PC-9 (cell line): ENCODE measurements at regions not wholly inside any gene's neighbourhood (a gene's known extent, or its start where the extent isn't known, plus 50 kb on each side); places are given as distances from the start of the nearest gene placed in this dataset.

Experiments
- BruUV-seq: library from RNA; stranded (reverse); fragments of 400-500 nt; replicated peaks from 2 replicates; lab custom pipeline; 2021; lab: Mats Ljungman, UMichigan
- CTCF ChIA-PET: fragments of 300-600 bp; sonication (Branson Sonifier 250); formaldehyde crosslinking; loops from one replicate; lab custom pipeline; 2022; ENCODE audit warnings: antibody characterized with exemption; lab: Charles Lee
- POLR2A ChIA-PET: fragments of 300-600 bp; sonication (Branson Sonifier 250); formaldehyde crosslinking; loops from one replicate; lab custom pipeline; 2022; ENCODE audit warnings: antibody characterized with exemption; ENCODE audit not compliant: unreplicated experiment; lab: Charles Lee
- DNase-seq, 2 experiments: peaks; one replicate each; pipeline versions ENCODE4 v3.0.0 to v3.0.0-alpha.2; 2015 to 2022; ENCODE audit warnings: mixed read lengths in 1 of 2
- H2AFZ ChIP-seq: fragments of 200-600 bp; sonication (generic); 2 replicates; pipeline ENCODE4 v1.8.1; 2017; ENCODE audit warnings: antibody characterized with exemption
- H3F3A ChIP-seq: fragments of 200-600 bp; sonication (generic); 2 replicates; pipeline ENCODE4 v1.8.1; 2017; ENCODE audit warnings: antibody characterized with exemption, mild to moderate bottlenecking, low read depth; ENCODE audit not compliant: insufficient read depth
- H3K27ac ChIP-seq: fragments of 200-600 bp; sonication (generic); 2 replicates; pipeline ENCODE4 v1.6.1; 2016; ENCODE audit warnings: mixed run types
- H3K27me3 ChIP-seq: fragments of 200-600 bp; sonication (generic); 2 replicates; pipeline ENCODE4 v1.6.1; 2016; ENCODE audit warnings: low read depth, mixed run types; ENCODE audit not compliant: insufficient read depth
- H3K36me3 ChIP-seq: fragments of 200-600 bp; sonication (generic); 2 replicates; pipeline ENCODE4 v1.6.1; 2016; ENCODE audit warnings: low read depth, mixed run types
- H3K4me1 ChIP-seq: fragments of 200-600 bp; sonication (generic); replicated peaks from 2 replicates; pipeline ENCODE4 v1.6.1; 2016; ENCODE audit warnings: mixed run types; ENCODE audit not compliant: insufficient read depth
- H3K4me2 ChIP-seq: fragments of 200-600 bp; sonication (generic); 2 replicates; pipeline ENCODE4 v1.6.1; 2017; ENCODE audit warnings: mixed run types
- H3K4me3 ChIP-seq: fragments of 200-600 bp; sonication (generic); 2 replicates; pipeline ENCODE4 v1.6.1; 2016; ENCODE audit warnings: mixed run types
- H3K79me2 ChIP-seq: fragments of 200-600 bp; sonication (generic); 2 replicates; pipeline ENCODE4 v1.6.1; 2017; ENCODE audit warnings: low read depth, mixed run types
- H3K9me2 ChIP-seq: fragments of 200-600 bp; sonication (generic); 2 replicates; pipeline ENCODE4 v1.8.1; 2017; ENCODE audit warnings: mild to moderate bottlenecking; ENCODE audit not compliant: insufficient read depth
- H3K9me3 ChIP-seq: fragments of 200-600 bp; sonication (generic); 2 replicates; pipeline ENCODE4 v1.8.1; 2016; ENCODE audit warnings: low read depth; ENCODE audit not compliant: insufficient read depth
- H4K20me1 ChIP-seq: fragments of 200-600 bp; sonication (generic); 2 replicates; pipeline ENCODE4 v1.8.1; 2017; ENCODE audit not compliant: insufficient read depth
- CTCF ChIP-seq: fragments of 200-600 bp; sonication (generic); conservative IDR thresholded peaks from 2 replicates; pipeline ENCODE4 v1.6.1; 2017; ENCODE audit warnings: mixed run types, antibody characterized with exemption, mild to moderate bottlenecking, moderate library complexity
- EZH2 ChIP-seq: fragments of 200-600 bp; sonication (generic); IDR thresholded peaks from 2 replicates; pipeline ENCODE4 v1.8.0; 2017; ENCODE audit warnings: antibody characterized with exemption, low read depth
- intact Hi-C: fragments of 100-400 bp; cut with micrococcal nuclease; formaldehyde crosslinking; loops from one replicate; pipeline ENCODE4 v1.10.0; 2022; ENCODE audit not compliant: unreplicated experiment

- no peaks in the 10 kb centered on the region for H3F3A ChIP-seq
- no TSS peak for BruUV-seq
- CTCF ChIA-PET, result no interaction called here
- intact Hi-C loops, result no loop called here
- H3K4me3 ChIP-seq, result no peak overlapping the region
- no peak overlapping the region for H3K27ac ChIP-seq
- H2AFZ ChIP-seq, result no peak overlapping the region
- DNase-seq, result no peak
- H3K9me3 ChIP-seq, result no peaks in the 10 kb centered on the region
- no peaks in the 10 kb centered on the region for H3K79me2 ChIP-seq
- H3K36me3 ChIP-seq, result no peaks in the 10 kb centered on the region
- TF ChIP-seq EZH2, result no peak
- TF ChIP-seq CTCF, result no peak
- H3K27me3 ChIP-seq, result no peaks in the 10 kb centered on the region
- H3K9me2 ChIP-seq, result no peaks in the 10 kb centered on the region
- no peak overlapping the region for H3K4me2 ChIP-seq
- H4K20me1 ChIP-seq, result no peaks in the 10 kb centered on the region; the same call in 1 of the 2 replicates
- POLR2A ChIA-PET, result no interaction called here
- H3K4me1 ChIP-seq, result no peaks in the 10 kb centered on the region
These were observed 334.9 kb downstream of the SNAPC1 start for GRCh38 chr14:62097072-62097471.

- POLR2A ChIA-PET, result no interaction called here
These were observed 335.6 kb downstream of the SNAPC1 start for GRCh38 chr14:62097824-62098223.

GRCh38 chr14:62098357-62098756 lies 336.1 kb downstream of the SNAPC1 start:
- BruUV-seq, result no TSS peak
- Histone ChIP-seq H3K4me1 (no peaks in the 10 kb centered on the region), H4K20me1 (no peaks in the 10 kb centered on the region; the same call in 1 of the 2 replicates), H3K27ac (no peak overlapping the region), H3K4me2 (no peak overlapping the region), H3K9me2 (no peaks in the 10 kb centered on the region), H3K36me3 (no peaks in the 10 kb centered on the region), H3F3A (no peaks in the 10 kb centered on the region), H2AFZ (no peak overlapping the region), H3K79me2 (no peaks in the 10 kb centered on the region), H3K9me3 (no peaks in the 10 kb centered on the region), H3K4me3 (no peak overlapping the region), H3K27me3 (no peaks in the 10 kb centered on the region)
- ChIA-PET POLR2A (no interaction called here), CTCF (no interaction called here)
- intact Hi-C loops, result no loop called here
- TF ChIP-seq EZH2 (no peak), CTCF (no peak)
- no peak for DNase-seq

More at GRCh38 chr14:62097824-62098223, 335.6 kb downstream of the SNAPC1 start:
- no peaks in the 10 kb centered on the region for H3K4me1 ChIP-seq
- H3K4me3 ChIP-seq, result no peak overlapping the region
- H3K9me3 ChIP-seq, result no peaks in the 10 kb centered on the region
- H3K79me2 ChIP-seq, result no peaks in the 10 kb centered on the region
- intact Hi-C loops, result no loop called here
- H3K36me3 ChIP-seq, result no peaks in the 10 kb centered on the region
- CTCF ChIA-PET, result no interaction called here
- no peaks in the 10 kb centered on the region; the same call in 1 of the 2 replicates for H4K20me1 ChIP-seq
- no peak overlapping the region for H3K4me2 ChIP-seq
- H3F3A ChIP-seq, result no peaks in the 10 kb centered on the region
- BruUV-seq, result no TSS peak
- TF ChIP-seq CTCF (no peak), EZH2 (no peak)
- H2AFZ ChIP-seq, result no peak overlapping the region
- no peak overlapping the region for H3K27ac ChIP-seq
- no peaks in the 10 kb centered on the region for H3K9me2 ChIP-seq
- no peaks in the 10 kb centered on the region for H3K27me3 ChIP-seq
- no peak for DNase-seq
